GM21367 (cell line): ENCODE measurements at regions not wholly inside any gene's neighbourhood (a gene's known extent, or its start where the extent isn't known, plus 50 kb on each side); places are given as distances from the start of the nearest gene placed in this dataset.
"Not testable (repeated sequence)": the region's sequence is repeated elsewhere in the genome, so short reads cannot be mapped to it uniquely, and the experiment has no call there.

Source experiments
- ATAC-seq: cut with Tn5 transposase; IDR thresholded peaks from one replicate; pipeline ENCODE4 v1.9.1; 2021; ENCODE audit not compliant: unreplicated experiment

- no peak for ATAC-seq
These were observed 396.9 kb downstream of the AGTPBP1 start for GRCh38 chr9:85344901-85345300.

- no peak for ATAC-seq
These were observed 402.4 kb downstream of the AGTPBP1 start for GRCh38 chr9:85339338-85339737.

GRCh38 chr9:85334228-85334627 lies 407.5 kb downstream of the AGTPBP1 start:
- no peak for ATAC-seq

- no peak for ATAC-seq
These were observed 409.3 kb downstream of the AGTPBP1 start for GRCh38 chr9:85332487-85332886.

GRCh38 chr9:85331626-85332025 lies 410.1 kb downstream of the AGTPBP1 start:
- ATAC-seq = no peak

- ATAC-seq = no peak
These were observed 419.2 kb downstream of the AGTPBP1 start for GRCh38 chr9:85322592-85322991.

- no peak for ATAC-seq
These were observed 420.2 kb downstream of the AGTPBP1 start for GRCh38 chr9:85321561-85321960.

- no peak for ATAC-seq
These were observed 421.7 kb downstream of the AGTPBP1 start for GRCh38 chr9:85319936-85320656.

- not testable (repeated sequence) for ATAC-seq
These were observed 426.2 kb downstream of the AGTPBP1 start for GRCh38 chr9:85315535-85315934.

GRCh38 chr9:85310573-85310972 lies 431.2 kb downstream of the AGTPBP1 start:
- ATAC-seq = no peak

- no peak for ATAC-seq
These were observed 438.0 kb downstream of the AGTPBP1 start for GRCh38 chr9:85303757-85304134.

GRCh38 chr9:85302938-85303756 lies 438.6 kb downstream of the AGTPBP1 start:
- no peak for ATAC-seq

GRCh38 chr9:85298499-85298898 lies 443.3 kb downstream of the AGTPBP1 start:
- ATAC-seq = no peak

GRCh38 chr9:85295244-85295643 lies 446.5 kb downstream of the AGTPBP1 start:
- ATAC-seq = not testable (repeated sequence)

GRCh38 chr9:85292261-85292660 lies 449.5 kb downstream of the AGTPBP1 start:
- no peak for ATAC-seq

GRCh38 chr9:85291266-85291665 lies 450.5 kb downstream of the AGTPBP1 start:
- no peak for ATAC-seq

- ATAC-seq = no peak
These were observed 451.7 kb downstream of the AGTPBP1 start for GRCh38 chr9:85290019-85290418.

GRCh38 chr9:85289142-85289541 lies 452.6 kb downstream of the AGTPBP1 start:
- no peak for ATAC-seq

- no peak for ATAC-seq
These were observed 458.3 kb downstream of the AGTPBP1 start for GRCh38 chr9:85283421-85283820.

GRCh38 chr9:85278769-85279168 lies 463.0 kb downstream of the AGTPBP1 start:
- no peak for ATAC-seq

- no peak for ATAC-seq
These were observed 465.0 kb downstream of the AGTPBP1 start for GRCh38 chr9:85276741-85277140.

- no peak for ATAC-seq
These were observed 471.9 kb downstream of the AGTPBP1 start for GRCh38 chr9:85269811-85270210.
